GM12872 (cell line): ENCODE measurements at regions not wholly inside any gene's neighbourhood (a gene's known extent, or its start where the extent isn't known, plus 50 kb on each side); places are given as distances from the start of the nearest gene placed in this dataset.

Experiments
- CTCF ChIP-seq: IDR thresholded peaks from 3 replicates; pipeline ENCODE4 v1.5.1; 2011; ENCODE audit warnings: low read depth, mild to moderate bottlenecking, low read length, moderate library complexity; ENCODE audit not compliant: insufficient read depth

GRCh38 chr4:82255657-82256056 lies 118.1 kb downstream of the HNRNPD start:
- no peak for TF ChIP-seq CTCF

GRCh38 chr4:82248903-82249632 lies 124.7 kb downstream of the HNRNPD start:
- no peak for TF ChIP-seq CTCF

- no peak for TF ChIP-seq CTCF
Measured at GRCh38 chr4:82247629-82248028, 126.2 kb downstream of the HNRNPD start.

DNA sequence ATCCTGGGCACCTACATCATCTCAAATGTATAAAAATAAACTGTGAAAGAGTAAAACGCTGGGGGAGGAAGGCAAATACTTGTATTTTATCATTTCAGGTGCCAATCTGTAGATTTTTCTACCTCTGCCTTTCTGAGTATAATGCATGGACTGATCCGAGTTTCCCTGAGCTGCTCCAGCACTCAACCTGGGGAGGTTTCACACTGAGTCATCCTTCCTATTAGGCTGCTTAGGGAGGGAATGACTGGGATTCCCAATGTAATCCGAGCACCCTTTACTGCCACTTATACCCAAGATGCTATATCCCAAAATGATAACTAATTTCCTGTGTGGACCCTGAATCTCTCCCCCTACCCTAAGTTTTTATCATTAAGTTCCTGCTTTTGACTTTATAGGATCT lies 126.6 kb downstream of the HNRNPD start:
- no peak for TF ChIP-seq CTCF

DNA sequence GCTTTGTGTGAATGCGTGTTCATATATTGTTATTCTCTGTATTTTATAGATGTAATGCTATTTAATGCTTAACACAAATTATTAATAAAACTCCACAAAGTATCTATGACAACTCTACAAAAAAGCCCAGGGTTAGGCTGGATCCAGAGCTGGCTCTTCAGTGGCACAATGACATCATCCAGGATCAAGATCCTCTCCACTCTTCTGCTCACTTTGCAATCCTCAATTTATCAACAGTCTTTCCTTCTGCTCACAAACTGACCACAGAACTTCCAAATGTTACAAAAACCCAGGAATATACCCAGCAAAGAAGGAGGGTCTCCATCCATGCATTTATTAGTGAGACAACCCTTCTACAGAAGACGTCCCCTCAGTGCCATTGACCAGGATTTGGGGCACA lies 132.3 kb downstream of the HNRNPD start:
- TF ChIP-seq CTCF, result no peak

- TF ChIP-seq CTCF, result no peak
Measured at GRCh38 chr4:82240410-82240809, 133.4 kb downstream of the HNRNPD start.

- no peak for TF ChIP-seq CTCF
Measured at GRCh38 chr4:82235346-82235745, 138.4 kb downstream of the HNRNPD start.

DNA sequence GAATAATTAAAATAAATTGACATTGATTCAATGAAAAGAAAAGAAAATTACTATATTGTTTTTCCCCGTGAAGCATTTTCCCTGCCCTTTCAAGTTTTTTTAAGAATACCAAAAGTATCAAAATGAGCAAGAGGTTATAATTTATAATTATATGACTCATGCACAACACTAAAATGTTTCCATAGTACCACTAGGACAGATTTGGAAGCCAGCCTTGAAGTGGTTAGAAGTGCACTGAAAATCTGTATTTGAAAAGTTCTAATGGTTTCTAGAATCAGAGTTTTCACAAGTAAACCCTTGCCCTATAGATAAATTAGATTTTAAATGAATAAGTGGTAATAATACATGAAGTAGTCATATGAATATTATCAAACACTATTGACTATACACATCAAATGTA lies 140.9 kb downstream of the HNRNPD start:
- no peak for TF ChIP-seq CTCF
